ENCODE measurements at regions not wholly inside any gene's neighbourhood (a gene's known extent, or its start where the extent isn't known, plus 50 kb on each side); places are given as distances from the start of the nearest gene placed in this dataset.

- TF ChIP-seq EZH2 (IDR thresholded peaks at IDR 0.05), result no peak
- TF ChIP-seq POLR2AphosphoS5 (IDR thresholded peaks at IDR 0.05; ENCODE audit: borderline replicate concordance, low read depth, low read length), result no peak
- TF ChIP-seq FOXP2 (optimal IDR thresholded peaks at IDR 0.05; ENCODE audit: control extremely low read depth, extremely low read length, insufficient read depth), result no peak
These were observed 269.3 kb upstream of the NFIA start for GRCh38 chr1:60813071-60813470.

Data from SK-N-MC (cell line).